ENCODE measurements at regions not wholly inside any gene's neighbourhood (a gene's known extent, or its start where the extent isn't known, plus 50 kb on each side); places are given as distances from the start of the nearest gene placed in this dataset.

GRCh38 chr2:104736026-104736425, 117.9 kb upstream of the POU3F3 start:
- no peak for DNase-seq

- no peak for DNase-seq
These were observed 112.1 kb upstream of the POU3F3 start for GRCh38 chr2:104741860-104742259.

- no peak for DNase-seq
These were observed 109.4 kb upstream of the POU3F3 start for GRCh38 chr2:104744537-104744936.

- no peak for DNase-seq
These were observed 108.1 kb upstream of the POU3F3 start for GRCh38 chr2:104745846-104746245.

- no peak for DNase-seq
These were observed 107.6 kb upstream of the POU3F3 start for GRCh38 chr2:104746299-104746698.

- no peak for DNase-seq
These were observed 107.1 kb upstream of the POU3F3 start for GRCh38 chr2:104746858-104747257.

- DNase-seq: no peak
These were observed 104.0 kb upstream of the POU3F3 start for GRCh38 chr2:104749856-104750460.

- no peak for DNase-seq
These were observed 101.4 kb upstream of the POU3F3 start for GRCh38 chr2:104752504-104752903.

GRCh38 chr2:104755026-104755878, 98.7 kb upstream of the POU3F3 start:
- DNase-seq: no peak

- no peak for DNase-seq
These were observed 97.8 kb upstream of the POU3F3 start for GRCh38 chr2:104756118-104756517.

GRCh38 chr2:104757056-104757455, 96.9 kb upstream of the POU3F3 start:
- no peak for DNase-seq

GRCh38 chr2:104758199-104758620, 95.7 kb upstream of the POU3F3 start:
- no peak for DNase-seq

GRCh38 chr2:104762031-104762430, 91.9 kb upstream of the POU3F3 start:
- DNase-seq: no peak

- no peak for DNase-seq
These were observed 87.2 kb upstream of the POU3F3 start for GRCh38 chr2:104766683-104767082.

- no peak for DNase-seq
These were observed 85.2 kb upstream of the POU3F3 start for GRCh38 chr2:104768694-104769093.

- no peak for DNase-seq
These were observed 84.8 kb upstream of the POU3F3 start for GRCh38 chr2:104769096-104769495.

GRCh38 chr2:104772996-104773395, 80.9 kb upstream of the POU3F3 start:
- DNase-seq: no peak

GRCh38 chr2:104774631-104775030, 79.3 kb upstream of the POU3F3 start:
- no peak for DNase-seq

- no peak for DNase-seq
These were observed 76.2 kb upstream of the POU3F3 start for GRCh38 chr2:104777721-104778120.

GRCh38 chr2:104781151-104781550, 72.8 kb upstream of the POU3F3 start:
- no peak for DNase-seq

GRCh38 chr2:104784264-104784663, 69.7 kb upstream of the POU3F3 start:
- no peak for DNase-seq

- DNase-seq: no peak
These were observed 67.7 kb upstream of the POU3F3 start for GRCh38 chr2:104786204-104786603.

- no peak for DNase-seq
These were observed 67.1 kb upstream of the POU3F3 start for GRCh38 chr2:104786821-104787220.

- no peak for DNase-seq
These were observed 66.4 kb upstream of the POU3F3 start for GRCh38 chr2:104787298-104788065.

Data from NCI-H526 treated with DMSO at 0.1 percent for 48 hours (cell line).